NCI-H2196 (cell line): ENCODE measurements at regions not wholly inside any gene's neighbourhood (a gene's known extent, or its start where the extent isn't known, plus 50 kb on each side); places are given as distances from the start of the nearest gene placed in this dataset.
"Not testable (repeated sequence)": the region's sequence is repeated elsewhere in the genome, so short reads cannot be mapped to it uniquely, and the experiment has no call there.

Experiments
- DNase-seq: peaks from one replicate; lab custom pipeline; 2025; ENCODE audit not compliant: unreplicated experiment; lab: John Stamatoyannopoulos, UW

GRCh38 chrX:4710618-4711433 lies 997.4 kb upstream of the PRKX start:
- DNase-seq, result no peak

- no peak for DNase-seq
These were observed 995.7 kb upstream of the PRKX start for GRCh38 chrX:4708970-4709760.

DNA sequence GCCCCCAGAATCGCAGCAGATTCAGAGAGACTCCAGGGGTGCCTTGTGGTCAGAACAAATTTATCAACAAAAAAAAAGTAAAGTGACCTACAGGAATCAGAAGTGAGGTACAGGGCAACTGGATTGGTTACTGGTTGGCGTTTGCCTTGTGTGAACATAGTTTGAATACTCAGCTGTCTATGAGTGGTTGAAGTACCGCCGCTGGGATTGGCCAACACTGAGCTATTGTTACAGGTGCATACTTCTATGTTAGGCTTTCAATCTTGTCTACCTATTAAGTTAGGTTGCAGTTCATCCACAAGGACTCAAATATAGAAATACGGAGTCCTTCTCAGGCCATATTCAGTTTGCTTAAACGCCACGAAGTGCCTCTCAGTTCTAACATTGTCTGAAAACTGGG lies 993.5 kb upstream of the PRKX start:
- no peak for DNase-seq

- DNase-seq, result no peak
These were observed 977.1 kb upstream of the PRKX start for GRCh38 chrX:4690521-4690920.

- no peak for DNase-seq
These were observed 969.2 kb upstream of the PRKX start for GRCh38 chrX:4682636-4683035.

DNA sequence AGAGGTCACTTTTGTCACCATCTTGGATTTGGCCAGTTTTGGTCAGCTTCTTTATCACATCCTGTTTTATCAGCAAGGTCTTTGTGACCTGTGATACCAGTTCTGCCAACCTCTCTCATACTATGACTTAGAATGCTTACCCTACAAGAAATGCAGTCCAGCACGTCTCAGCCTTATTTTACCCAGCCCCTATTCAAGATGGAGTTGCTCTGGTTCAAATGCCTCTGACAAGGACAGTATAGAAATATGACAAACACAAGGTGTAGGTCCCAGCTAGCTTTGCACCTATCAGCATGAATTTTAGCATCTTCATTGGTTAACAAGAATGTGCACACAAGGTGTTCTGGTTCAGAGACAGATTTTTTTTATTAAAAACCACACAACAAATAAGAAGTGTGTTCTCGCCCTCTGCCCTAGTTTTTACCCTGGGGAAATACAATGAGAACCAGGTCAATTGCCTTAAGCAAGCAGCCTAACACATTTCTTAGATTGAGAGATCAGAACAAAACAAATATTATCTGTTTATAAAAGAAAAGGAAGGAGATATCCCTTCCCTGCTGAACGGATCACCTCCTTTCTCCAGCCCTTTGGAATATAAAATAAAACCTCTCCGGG lies 962.3 kb upstream of the PRKX start:
- no peak for DNase-seq

DNA sequence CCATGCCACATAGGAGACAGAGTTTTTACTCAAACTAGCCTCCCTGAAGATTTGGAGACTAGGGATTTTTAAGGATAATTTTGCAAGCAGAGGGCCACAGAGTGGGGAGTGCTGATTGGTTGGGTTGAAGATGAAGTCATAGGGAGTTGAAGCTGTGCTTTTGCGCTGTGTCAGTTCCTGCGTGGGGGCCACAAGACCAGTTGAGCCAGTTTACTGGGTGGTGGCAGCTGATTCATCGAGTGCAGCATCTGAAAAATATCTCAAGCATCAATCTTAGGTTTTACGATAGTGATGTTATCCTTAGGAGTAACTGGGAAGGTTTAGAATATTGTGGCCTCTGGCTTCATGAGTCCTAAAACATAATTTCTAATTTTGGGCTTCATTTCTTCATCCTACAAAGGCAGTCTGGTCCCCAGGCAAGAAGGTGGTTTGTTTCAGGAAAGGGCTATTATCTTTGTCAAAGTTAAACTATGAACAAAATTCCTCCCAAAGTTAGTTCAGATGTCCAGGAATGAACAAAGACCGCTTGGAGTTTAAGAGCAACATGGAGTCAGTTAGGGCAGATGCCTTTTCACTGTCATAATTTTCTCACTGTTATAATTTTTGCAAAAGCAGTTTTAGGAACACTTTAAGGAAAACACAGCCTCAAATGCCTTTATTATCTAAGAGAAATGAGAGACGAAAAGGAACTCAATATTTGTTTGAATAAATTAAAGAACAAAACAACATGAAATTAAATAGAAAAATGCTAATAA lies 960.8 kb upstream of the PRKX start:
- DNase-seq, result no peak

GRCh38 chrX:4671344-4671743 lies 957.9 kb upstream of the PRKX start:
- DNase-seq, result no peak

DNA sequence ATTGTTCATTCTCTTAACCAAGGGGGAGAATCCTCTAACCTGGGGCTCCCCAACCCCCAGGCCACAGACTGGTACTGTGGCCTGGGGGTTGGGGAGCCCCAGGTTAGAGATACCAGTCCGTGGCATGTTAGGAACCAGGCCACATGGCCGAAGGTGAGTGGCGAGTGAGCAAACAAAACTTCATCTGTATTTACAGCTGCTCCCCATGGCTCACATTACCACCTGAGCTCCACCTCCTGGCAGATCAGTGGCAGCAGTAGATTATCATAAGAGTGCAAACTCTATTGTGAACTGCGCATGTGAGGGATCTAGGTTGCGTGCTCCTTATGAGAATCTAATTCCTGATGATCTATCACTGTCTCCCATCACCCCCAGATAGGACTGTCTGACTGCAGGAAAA lies 957.2 kb upstream of the PRKX start:
- DNase-seq, result no peak

DNA sequence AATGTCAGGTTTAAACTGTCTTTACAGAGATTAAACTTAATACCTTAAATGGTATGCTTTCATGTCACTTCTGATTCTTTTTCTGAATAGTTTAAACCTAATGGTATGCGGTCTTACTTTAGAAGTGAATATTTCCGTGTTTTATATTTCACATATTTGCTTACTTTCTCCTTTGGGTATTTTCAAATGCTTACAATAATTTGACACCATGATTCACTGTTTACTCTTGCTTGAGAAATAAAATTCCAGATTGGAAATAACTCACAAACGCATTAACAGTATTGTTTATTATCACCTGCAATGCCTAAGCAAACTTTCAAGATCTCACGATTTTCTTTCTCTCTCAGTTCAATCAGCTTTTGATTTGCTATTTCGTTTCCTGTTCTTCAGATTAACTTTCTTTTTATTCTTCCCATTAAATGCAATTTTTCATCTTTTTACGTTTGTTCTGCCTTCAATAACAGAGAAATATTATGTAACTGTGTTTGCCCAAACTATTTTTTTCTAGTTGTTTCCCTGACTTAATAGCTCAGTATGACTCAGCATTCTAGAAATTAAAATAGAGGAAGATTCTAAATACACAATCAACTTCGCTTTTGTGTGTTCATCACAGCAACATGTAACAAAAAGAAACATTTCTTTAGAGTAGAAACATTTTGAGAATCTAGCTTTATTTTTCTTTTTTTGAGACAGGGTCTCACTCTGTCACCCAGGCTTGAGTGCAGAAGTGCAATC lies 955.5 kb upstream of the PRKX start:
- no peak for DNase-seq

DNA sequence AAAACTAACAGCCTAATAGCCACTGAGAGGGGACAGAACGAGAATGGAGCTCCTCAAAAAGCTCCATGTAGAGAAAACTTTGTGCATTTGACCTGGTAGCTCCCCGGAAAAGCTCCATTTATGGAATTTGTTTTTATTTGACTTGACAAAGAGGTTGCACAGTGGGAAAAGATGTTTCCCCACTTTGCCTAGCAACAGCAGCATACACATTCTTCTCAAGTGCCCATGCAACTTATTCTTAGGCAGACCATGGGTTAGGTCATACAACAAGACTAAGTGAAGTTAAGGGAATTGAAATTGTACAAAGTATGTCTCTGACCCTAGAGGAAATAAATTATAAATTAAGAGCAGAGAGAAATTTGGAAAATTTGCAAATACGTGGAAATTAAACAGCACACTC lies 949.6 kb upstream of the PRKX start:
- no peak for DNase-seq

- no peak for DNase-seq
These were observed 948.3 kb upstream of the PRKX start for GRCh38 chrX:4661771-4662170.

DNA sequence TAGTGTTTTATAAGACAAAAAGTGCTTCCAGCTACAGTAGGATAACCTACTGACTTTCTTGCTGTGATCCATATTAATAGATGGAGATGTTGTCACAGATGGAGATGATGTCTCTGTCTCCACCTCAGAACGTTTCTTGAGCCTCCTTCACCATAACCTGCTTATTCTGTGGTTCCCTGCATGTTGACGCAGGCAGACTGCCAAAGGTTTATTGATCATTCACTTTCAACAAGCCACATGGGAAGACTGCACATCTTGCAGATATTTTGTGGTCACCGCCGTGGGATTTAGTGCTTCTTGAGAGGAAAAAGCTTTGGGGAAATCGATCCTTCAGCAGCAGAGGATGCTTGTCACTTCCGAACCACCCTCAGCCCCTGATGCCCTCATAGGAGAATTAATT lies 943.0 kb upstream of the PRKX start:
- DNase-seq, result no peak

DNA sequence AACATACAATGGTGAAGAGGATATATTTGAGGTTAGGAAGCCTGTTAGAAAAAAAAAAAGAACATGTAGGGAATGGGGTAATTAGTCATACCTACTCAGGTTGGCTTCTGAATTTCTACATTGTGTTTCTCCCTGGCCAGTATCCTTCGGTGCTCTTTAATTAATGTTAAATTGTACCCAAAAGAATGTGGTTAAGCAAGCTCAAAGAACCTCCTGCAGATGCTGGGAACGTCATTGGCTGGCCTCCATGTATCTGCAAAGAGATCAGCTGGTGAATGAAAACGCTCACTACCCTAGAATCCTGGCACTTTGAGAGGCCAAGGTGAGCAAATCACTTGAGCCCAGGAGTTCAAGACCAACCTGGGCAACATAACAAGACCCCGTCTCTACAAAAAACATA lies 942.3 kb upstream of the PRKX start:
- DNase-seq, result no peak

DNA sequence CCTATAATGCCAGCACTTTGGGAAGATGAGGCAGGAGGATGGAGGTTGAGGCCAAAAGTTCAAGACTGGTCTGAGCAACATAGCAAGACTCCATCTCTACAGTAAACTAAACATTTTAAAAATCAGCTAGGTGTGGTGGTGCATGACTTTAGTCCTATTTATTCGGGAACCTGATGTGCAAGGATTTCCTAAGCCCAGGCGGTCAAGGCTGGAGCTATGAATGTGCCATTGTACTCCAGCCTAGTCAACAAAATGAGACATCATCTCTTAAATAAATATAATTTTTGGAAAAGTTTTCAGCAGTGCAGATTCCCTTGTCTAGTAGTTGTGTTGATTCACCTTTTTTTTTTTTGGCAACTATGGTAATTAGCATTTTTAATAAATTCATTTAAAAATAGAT lies 928.7 kb upstream of the PRKX start:
- no peak for DNase-seq

DNA sequence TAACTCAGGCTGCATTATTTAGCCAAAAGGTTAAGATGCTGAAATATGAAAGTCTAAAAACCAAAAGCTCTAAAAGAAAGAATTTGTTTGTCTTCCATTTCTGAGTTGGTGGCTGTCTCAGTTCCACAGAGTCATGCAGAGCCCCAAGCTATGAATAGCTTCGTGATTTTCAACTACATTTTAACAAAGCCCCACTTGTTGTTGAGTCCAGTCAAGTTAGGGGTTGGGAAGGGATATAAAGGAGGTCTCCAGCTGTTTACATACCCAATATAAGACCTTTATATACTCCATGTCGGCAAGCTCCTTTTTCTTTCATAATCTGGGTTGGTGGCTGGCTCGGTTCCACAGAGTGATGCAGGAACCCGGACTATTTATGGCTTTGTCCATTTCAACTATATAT lies 924.6 kb upstream of the PRKX start:
- DNase-seq, result no peak

DNA sequence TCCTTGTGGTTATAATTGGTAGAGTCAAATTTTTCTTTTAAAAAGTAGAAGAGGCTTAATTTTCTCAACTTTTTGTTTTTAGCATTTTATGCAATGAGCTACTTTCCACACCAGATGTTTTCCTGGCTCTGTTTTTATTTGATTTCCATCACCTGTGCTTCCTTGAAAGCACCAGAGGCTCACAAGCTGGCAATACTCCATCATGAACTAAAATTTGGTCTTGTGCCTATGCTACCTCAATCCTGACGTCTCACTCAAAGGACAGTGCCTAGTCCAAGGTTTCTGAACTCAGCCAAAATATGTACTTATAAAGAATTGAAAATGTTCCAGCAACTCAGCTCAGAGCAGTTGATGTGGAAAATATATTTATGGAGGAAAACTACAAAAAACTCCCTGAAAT lies 914.0 kb upstream of the PRKX start:
- DNase-seq, result no peak

DNA sequence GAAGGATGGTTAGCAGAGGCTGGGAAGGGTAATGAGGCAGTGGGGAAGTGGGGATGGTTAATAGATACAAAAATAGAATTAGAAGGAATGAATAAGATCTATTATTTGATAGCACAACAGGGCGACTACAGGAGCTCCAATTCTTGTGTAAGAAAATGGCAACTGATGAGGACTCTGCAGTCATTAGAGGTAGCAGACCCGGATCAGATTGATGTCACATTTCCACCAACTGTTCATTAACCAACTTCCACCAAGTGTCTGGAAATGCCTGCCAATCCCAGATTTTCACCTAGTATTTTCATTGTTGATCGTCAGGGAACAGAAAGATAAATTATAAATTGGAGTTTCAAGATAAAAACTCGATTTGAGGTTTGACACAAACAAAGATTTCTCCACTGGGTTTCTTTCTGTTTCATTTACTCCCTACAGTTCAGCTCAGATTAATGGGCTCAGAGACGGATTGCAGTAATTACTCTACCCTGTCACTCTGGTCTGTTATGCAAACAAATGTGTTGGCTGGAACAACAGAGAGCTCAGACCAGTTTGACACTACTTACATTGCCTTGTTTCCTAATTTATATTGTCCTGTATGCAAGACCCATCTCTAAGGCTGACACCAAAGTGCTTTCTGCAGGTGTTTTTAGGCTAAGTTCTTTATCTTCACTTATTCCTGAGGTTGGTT lies 909.2 kb upstream of the PRKX start:
- DNase-seq, result no peak

DNA sequence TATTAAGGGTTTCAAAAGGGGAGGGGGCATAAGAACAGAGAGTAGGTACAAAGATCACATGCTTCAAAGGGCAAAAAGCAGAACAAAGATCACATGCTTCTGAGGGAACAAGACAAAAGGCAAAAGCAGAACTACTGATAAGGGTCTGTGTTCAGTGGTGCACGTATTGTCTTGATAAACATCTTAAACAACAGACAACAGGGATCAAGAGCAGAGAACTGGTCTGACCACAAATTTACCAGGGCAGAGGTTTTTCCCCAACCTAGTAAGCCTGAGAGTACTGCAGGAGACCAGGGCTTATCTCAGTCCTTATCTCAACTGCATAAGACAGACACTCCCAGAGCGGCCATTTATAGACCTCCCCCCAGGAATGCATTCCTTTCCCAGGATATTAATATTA lies 900.2 kb upstream of the PRKX start:
- not testable (repeated sequence) for DNase-seq

DNA sequence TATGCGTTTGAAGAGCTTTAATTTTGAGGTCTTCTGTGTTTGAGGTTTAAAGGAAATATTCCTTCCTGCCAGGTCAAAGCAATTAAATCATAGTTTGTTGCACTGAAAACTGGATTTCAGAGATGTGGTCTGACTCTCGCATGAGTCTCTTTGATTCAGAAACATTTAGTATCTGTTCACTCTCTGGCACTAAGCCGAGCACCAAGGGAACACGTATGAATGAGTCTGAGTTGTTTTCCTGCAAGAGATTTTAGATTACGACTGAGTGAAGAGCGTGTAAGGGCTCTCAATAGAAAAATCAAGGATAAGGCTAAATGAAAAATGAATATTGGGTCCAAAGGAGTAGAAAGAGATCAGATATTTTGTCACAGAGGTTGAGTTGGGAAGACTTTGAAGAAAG lies 875.4 kb upstream of the PRKX start:
- DNase-seq, result no peak
